ENCODE measurements at regions not wholly inside any gene's neighbourhood (a gene's known extent, or its start where the extent isn't known, plus 50 kb on each side); places are given as distances from the start of the nearest gene placed in this dataset.

- DNase-seq (no peak), ATAC-seq (ENCODE audit: insufficient read depth, low FRiP score) (no peak)
- Histone ChIP-seq H3K27ac (ENCODE audit: low read depth in 1 of 2, low read length in 1 of 2) (no peak overlapping the region), H3K27me3 (ENCODE audit: control insufficient read depth in 3 of 3, insufficient read depth in 3 of 3, low read length in 2 of 3) (no peaks in the 10 kb centered on the region), H3K4me3 (no peak overlapping the region), H3K9ac (ENCODE audit: insufficient read depth in 1 of 2, low read length in 2 of 2) (no peak overlapping the region), H3K36me3 (ENCODE audit: control insufficient read depth in 4 of 4, insufficient read depth in 4 of 4, low read length in 4 of 4) (no peaks in the 10 kb centered on the region), H3K4me1 (ENCODE audit: control insufficient read depth in 5 of 5, insufficient read depth in 5 of 5, low read length in 5 of 5) (no peaks in the 10 kb centered on the region), H3K9me3 (ENCODE audit: control insufficient read depth in 4 of 4, insufficient read depth in 3 of 4, low read length in 3 of 4) (no peaks in the 10 kb centered on the region)
- no peak for TF ChIP-seq CTCF (IDR thresholded peaks at IDR 0.05; ENCODE audit: control extremely low read depth, extremely low read depth)
- WGBS, 2 donors, result 80 to 89% methylated on average over 3 of the region's 3 CpGs
Observed at GRCh38 chr5:107058803-107059202, 611.9 kb downstream of the EFNA5 start.

- Histone ChIP-seq H3K9me3 (ENCODE audit: control insufficient read depth in 4 of 4, insufficient read depth in 3 of 4, low read length in 3 of 4) (no peaks in the 10 kb centered on the region), H3K9ac (ENCODE audit: insufficient read depth in 1 of 2, low read length in 2 of 2) (no peak overlapping the region), H3K36me3 (ENCODE audit: control insufficient read depth in 4 of 4, insufficient read depth in 4 of 4, low read length in 4 of 4) (no peaks in the 10 kb centered on the region), H3K27ac (ENCODE audit: low read depth in 1 of 2, low read length in 1 of 2) (no peak overlapping the region), H3K4me1 (ENCODE audit: control insufficient read depth in 5 of 5, insufficient read depth in 5 of 5, low read length in 5 of 5) (no peaks in the 10 kb centered on the region), H3K4me3 (no peak overlapping the region), H3K27me3 (ENCODE audit: control insufficient read depth in 3 of 3, insufficient read depth in 3 of 3, low read length in 2 of 3) (no peaks in the 10 kb centered on the region)
- ATAC-seq (ENCODE audit: insufficient read depth, low FRiP score), result no peak
- no peak for TF ChIP-seq CTCF (IDR thresholded peaks at IDR 0.05; ENCODE audit: control extremely low read depth, extremely low read depth)
- WGBS, 2 donors, result 90 to 93% methylated on average over 1 of the region's 1 CpG
- no peak for DNase-seq
Observed at GRCh38 chr5:107058235-107058634, 612.5 kb downstream of the EFNA5 start.

- DNase-seq, result no peak
- TF ChIP-seq CTCF (IDR thresholded peaks at IDR 0.05; ENCODE audit: control extremely low read depth, extremely low read depth), result no peak
- no peak overlapping the region for H3K4me3 ChIP-seq
- no peaks in the 10 kb centered on the region for H3K9me3 ChIP-seq (ENCODE audit: control insufficient read depth in 4 of 4, insufficient read depth in 3 of 4, low read length in 3 of 4)
- no peak for ATAC-seq (ENCODE audit: insufficient read depth, low FRiP score)
- 69 to 78% methylated on average over 2 of the region's 2 CpGs for WGBS, 2 donors
- no peaks in the 10 kb centered on the region for H3K4me1 ChIP-seq (ENCODE audit: control insufficient read depth in 5 of 5, insufficient read depth in 5 of 5, low read length in 5 of 5)
- H3K9ac ChIP-seq (ENCODE audit: insufficient read depth in 1 of 2, low read length in 2 of 2), result no peak overlapping the region
- no peaks in the 10 kb centered on the region for H3K36me3 ChIP-seq (ENCODE audit: control insufficient read depth in 4 of 4, insufficient read depth in 4 of 4, low read length in 4 of 4)
- H3K27me3 ChIP-seq (ENCODE audit: control insufficient read depth in 3 of 3, insufficient read depth in 3 of 3, low read length in 2 of 3), result no peaks in the 10 kb centered on the region
- no peak overlapping the region for H3K27ac ChIP-seq (ENCODE audit: low read depth in 1 of 2, low read length in 1 of 2)
Observed at GRCh38 chr5:107056278-107056677, 614.5 kb downstream of the EFNA5 start.

- H3K36me3 ChIP-seq (ENCODE audit: control insufficient read depth in 4 of 4, insufficient read depth in 4 of 4, low read length in 4 of 4), result no peaks in the 10 kb centered on the region
- TF ChIP-seq CTCF (IDR thresholded peaks at IDR 0.05; ENCODE audit: control extremely low read depth, extremely low read depth), result no peak
- H3K27me3 ChIP-seq (ENCODE audit: control insufficient read depth in 3 of 3, insufficient read depth in 3 of 3, low read length in 2 of 3), result no peaks in the 10 kb centered on the region
- no peak for DNase-seq
- WGBS, 2 donors, result 79 to 91% methylated on average over 2 of the region's 2 CpGs
- H3K9ac ChIP-seq (ENCODE audit: insufficient read depth in 1 of 2, low read length in 2 of 2), result no peak overlapping the region
- H3K27ac ChIP-seq (ENCODE audit: low read depth in 1 of 2, low read length in 1 of 2), result no peak overlapping the region
- H3K4me1 ChIP-seq (ENCODE audit: control insufficient read depth in 5 of 5, insufficient read depth in 5 of 5, low read length in 5 of 5), result no peaks in the 10 kb centered on the region
- H3K9me3 ChIP-seq (ENCODE audit: control insufficient read depth in 4 of 4, insufficient read depth in 3 of 4, low read length in 3 of 4), result no peaks in the 10 kb centered on the region
- H3K4me3 ChIP-seq, result no peak overlapping the region
- ATAC-seq (ENCODE audit: insufficient read depth, low FRiP score), result no peak
Observed at GRCh38 chr5:107047048-107047447, 623.7 kb downstream of the EFNA5 start.
